KG1 (cell line): ENCODE measurements at regions not wholly inside any gene's neighbourhood (a gene's known extent, or its start where the extent isn't known, plus 50 kb on each side); places are given as distances from the start of the nearest gene placed in this dataset.

Experiments
- DNase-seq: peaks from one replicate; lab custom pipeline; 2025; lab: John Stamatoyannopoulos, UW

GRCh38 chr13:107331359-107331758 is 763.4 kb upstream of the ARGLU1 start:
- no peak for DNase-seq

DNA sequence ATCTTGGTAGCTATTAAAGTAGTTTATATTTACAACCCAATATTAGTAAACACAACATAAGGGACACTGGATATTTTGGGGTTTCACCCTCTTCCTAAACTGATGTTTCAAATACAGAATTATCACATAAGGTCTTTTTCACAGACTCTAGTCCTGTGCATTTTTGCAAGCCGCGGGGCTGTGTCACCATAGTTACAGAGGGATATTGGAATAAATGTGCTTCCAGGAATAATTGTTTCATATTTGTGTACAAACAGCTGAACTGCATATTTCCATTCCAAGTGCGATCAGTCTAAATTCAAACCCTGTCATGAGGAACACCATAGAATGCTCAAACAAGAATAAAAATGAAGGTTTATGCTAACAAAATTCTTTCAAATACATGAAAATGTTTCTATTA is 762.5 kb upstream of the ARGLU1 start:
- DNase-seq = no peak

GRCh38 chr13:107329991-107330390 is 762.1 kb upstream of the ARGLU1 start:
- no peak for DNase-seq

- no peak for DNase-seq
Measured at GRCh38 chr13:107324416-107325204, 756.7 kb upstream of the ARGLU1 start.

- DNase-seq = no peak
Measured at GRCh38 chr13:107322228-107322627, 754.3 kb upstream of the ARGLU1 start.

DNA sequence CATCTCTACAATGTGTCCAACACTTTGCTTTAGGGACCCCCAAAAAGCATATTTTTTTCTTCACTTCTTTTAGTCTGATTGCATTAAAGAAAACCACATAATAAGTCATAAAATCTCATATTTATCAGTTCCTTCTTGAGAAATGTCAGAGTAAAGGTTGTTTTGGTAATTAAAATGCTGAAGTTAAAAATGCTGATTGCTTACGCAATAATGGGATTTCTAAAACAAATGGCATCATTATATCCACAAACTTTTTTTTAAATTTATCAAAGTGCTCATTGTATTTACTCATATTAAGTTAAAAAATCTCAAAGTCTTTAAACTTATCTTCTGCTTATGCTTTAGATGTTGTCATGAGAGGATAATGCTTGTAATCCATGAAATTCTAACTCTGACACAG is 737.2 kb upstream of the ARGLU1 start:
- DNase-seq = no peak

- DNase-seq = no peak
Measured at GRCh38 chr13:107301724-107302374, 733.9 kb upstream of the ARGLU1 start.

- no peak for DNase-seq
Measured at GRCh38 chr13:107299717-107300116, 731.8 kb upstream of the ARGLU1 start.

DNA sequence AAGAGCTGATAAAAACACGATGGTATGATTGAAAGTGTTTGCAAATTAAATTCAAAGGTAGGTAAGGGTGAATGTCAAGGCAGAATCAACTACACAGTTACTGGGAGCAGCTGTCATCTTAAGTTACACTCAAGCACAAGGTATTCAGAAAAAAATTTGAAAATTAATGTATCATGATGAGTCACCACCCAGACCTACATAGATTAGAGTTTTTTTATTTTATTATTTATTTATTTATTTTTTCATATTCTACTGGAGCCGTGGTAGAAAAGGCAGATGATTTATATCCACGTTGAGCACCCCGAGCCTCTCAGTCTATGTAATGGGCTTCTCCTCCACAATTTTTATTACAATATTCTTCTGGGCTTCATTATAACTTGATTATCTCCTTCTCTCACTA is 728.9 kb upstream of the ARGLU1 start:
- no peak for DNase-seq

DNA sequence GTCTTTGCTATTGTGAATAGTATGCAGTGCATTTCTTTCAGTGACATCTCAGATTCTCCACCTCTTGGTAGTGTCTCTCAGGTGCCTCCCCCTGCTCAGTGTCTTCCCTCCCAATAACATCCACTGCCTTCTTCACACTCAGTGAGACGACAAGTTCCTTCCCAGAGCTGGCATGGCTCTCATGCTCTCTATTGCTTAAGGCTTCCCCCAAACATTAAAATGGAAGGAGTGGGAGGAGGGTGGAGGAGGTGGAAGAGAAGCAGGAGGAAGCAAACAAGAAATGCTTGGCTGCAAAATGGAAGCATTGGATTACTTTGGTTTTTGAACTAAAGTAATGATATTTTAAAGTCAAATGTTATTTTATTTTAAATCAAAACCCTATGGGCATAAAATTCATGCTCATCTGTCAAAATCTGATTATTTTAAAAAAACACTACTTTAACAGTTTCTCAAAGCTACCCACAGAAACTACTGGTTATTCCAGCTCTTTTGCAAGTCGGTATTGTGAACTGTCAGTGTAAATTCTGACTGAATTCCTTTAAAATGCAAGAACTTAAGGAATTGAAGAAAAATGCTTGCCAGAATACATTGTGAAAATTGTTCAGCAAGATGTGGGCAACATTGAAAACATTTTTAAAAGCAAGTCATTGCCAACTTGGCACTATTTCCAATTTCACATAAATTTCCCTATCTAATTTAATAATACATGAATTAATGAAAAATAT is 727.6 kb upstream of the ARGLU1 start:
- no peak for DNase-seq

DNA sequence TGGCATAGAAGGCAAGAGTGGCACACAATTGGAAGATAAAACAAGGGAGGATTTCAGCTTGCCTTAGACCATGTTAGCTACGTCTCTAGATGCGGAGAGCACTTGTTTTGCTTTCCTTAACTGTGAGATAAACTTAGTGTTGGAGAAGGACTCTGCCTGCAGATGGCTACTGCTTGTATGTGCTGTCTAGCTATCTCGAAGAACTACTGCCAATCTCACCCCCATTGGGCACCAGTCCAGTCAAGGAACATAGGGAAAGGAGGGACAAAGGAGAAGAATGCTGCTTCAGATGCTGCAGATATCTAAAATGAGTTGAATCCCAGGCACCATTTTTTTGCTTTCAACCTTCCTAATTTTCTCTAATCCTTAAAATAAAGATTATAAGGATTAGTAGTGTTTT is 726.0 kb upstream of the ARGLU1 start:
- DNase-seq = no peak

DNA sequence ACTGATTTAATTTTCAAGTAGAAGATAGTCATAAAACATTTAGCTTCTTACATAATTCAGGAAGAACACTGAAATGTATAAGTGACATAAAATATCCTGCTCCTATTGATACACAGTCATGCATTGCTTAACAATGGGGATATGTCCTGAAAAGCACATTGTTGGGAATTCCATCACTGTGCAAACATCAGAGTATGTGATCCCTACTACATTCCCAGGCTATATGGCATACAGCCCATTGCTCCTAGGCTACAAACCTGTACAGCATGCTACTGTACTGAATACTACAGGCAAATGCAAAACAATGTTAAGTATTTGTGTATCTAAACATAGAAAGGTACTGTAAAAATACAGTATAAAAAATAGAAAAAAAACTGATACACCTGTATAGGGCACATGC is 723.9 kb upstream of the ARGLU1 start:
- DNase-seq = no peak

GRCh38 chr13:107289540-107289939 is 721.6 kb upstream of the ARGLU1 start:
- DNase-seq = no peak

DNA sequence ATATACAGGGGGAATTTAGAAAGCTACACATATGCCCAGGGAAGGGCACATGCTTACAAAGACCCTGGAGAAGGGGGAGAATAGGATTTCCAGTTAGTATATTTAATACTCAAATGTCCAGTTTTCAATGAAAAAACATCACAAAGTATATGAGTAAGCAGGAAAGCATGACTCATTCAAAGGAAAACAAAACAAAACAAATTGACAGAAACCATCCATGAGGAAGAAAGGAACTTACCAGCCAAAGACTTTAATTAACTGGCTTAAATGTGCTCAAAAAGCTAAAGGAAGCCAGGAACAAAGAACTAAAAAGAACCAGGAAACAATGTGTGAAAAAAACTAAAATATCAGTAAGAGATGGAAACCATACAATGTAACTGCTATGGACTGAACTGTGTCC is 716.2 kb upstream of the ARGLU1 start:
- DNase-seq = no peak

DNA sequence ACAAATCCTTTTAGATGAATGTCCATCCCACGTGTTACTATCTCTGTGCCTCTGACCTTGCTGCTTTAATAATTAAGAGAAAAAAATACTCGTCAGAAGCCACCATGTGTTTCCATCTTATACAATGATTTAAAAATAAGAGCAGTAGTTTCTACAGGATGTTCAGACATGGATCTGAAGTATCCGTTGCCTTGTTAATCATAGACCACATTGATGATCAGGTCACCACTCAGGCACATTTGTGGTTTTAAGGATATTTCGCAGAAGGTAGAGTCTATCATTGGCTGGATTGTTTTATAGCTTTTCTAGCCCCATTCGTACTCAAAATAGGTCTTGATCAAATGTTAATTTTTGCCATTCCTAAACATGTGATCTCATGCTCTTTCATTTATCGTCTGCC is 710.0 kb upstream of the ARGLU1 start:
- DNase-seq = no peak

DNA sequence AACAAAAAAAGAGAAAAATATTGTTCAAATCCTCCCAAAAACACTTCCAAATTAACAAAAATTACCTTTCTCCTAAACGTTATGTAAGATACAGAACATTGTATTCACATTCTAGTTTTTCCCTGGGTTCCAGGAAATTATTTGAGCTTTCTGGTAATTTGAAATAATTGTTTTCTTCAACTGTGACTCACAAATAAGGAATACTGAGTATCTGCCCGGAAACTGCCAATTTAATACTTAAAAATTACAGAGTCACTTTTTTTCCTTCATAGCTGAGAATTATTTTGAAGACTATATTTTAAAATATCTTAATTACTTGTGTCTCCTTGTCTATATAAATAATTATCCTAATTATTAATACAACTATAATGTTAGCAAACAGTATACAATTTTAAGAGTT is 709.0 kb upstream of the ARGLU1 start:
- no peak for DNase-seq

DNA sequence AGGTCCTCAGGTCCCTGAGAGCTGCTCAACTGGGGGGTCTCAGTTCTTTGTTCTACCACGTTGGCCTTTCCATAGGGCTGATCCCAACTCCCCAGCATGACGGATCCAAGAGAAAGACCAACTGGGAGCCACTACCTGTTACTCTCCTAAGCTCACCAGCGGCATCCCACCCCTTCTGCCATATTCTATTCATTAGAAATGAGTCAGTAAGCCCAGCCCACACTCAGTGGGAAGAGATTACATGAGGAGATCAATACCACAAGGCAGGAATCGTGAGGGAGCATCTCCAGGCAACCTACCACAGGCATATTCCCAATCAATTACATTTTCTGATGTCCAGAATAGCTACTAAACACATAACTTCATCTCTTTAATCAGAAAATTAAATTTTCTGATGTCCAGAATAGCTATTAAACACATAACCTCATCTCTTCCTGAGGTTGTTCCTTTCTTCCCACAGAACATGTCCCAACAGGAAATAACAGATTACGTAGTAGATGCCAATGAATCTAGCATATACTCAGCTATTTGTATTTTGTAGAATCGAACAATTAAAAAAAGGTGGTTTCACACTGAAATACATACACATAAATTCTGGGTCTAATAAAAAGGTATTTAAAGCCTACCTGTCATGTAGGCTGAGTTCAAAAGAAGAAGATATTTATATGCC is 708.1 kb upstream of the ARGLU1 start:
- DNase-seq = no peak

GRCh38 chr13:107275312-107275711 is 707.4 kb upstream of the ARGLU1 start:
- no peak for DNase-seq

GRCh38 chr13:107271227-107271626 is 703.3 kb upstream of the ARGLU1 start:
- no peak for DNase-seq

- no peak for DNase-seq
Measured at GRCh38 chr13:107266657-107267056, 698.7 kb upstream of the ARGLU1 start.

GRCh38 chr13:107258599-107259187 is 690.8 kb upstream of the ARGLU1 start:
- DNase-seq = no peak

DNA sequence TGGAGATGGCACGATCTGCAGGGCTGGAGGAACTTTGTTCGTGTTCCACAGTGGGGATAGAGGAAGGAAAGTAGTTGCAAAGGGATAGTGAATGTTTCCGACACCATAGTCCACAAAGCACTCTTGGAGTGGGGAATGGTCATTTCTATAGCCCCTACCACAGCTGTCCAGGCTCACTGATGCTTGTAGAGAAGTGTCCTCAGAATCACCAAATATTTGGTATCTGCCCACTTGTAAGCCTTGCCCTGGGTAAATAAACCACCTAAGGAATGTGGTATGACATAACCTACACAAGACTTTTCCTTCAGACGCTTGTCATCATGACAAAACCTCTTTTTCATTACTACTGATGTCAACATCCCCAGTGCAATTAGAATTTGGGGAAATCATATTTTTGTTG is 686.5 kb upstream of the ARGLU1 start:
- no peak for DNase-seq
